ENCODE measurements at regions not wholly inside any gene's neighbourhood (a gene's known extent, or its start where the extent isn't known, plus 50 kb on each side); places are given as distances from the start of the nearest gene placed in this dataset.
"Not testable (repeated sequence)": the region's sequence is repeated elsewhere in the genome, so short reads cannot be mapped to it uniquely, and the experiment has no call there.

DNA sequence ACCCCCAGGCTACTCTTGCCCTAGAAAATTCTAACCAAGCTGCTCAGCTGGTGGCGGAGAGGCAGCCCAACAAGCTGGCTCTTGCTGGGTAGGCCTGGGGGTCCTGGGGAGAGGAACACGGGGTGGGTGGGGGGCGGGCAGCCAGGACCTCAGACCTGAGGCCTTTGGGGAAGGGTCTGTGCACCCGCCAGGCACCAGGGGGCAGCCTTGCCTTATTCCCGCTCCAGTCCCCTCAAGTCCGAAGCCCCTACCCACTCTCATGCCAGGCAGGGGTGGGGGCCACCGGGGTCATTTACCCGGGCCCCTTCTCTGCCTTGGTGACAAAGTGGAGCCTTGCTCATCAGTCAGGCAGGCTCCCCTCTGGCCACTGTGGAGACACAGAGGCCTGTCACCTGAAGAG is 515.1 kb downstream of the TP53TG3F start:
- TF ChIP-seq, protein P1, sequence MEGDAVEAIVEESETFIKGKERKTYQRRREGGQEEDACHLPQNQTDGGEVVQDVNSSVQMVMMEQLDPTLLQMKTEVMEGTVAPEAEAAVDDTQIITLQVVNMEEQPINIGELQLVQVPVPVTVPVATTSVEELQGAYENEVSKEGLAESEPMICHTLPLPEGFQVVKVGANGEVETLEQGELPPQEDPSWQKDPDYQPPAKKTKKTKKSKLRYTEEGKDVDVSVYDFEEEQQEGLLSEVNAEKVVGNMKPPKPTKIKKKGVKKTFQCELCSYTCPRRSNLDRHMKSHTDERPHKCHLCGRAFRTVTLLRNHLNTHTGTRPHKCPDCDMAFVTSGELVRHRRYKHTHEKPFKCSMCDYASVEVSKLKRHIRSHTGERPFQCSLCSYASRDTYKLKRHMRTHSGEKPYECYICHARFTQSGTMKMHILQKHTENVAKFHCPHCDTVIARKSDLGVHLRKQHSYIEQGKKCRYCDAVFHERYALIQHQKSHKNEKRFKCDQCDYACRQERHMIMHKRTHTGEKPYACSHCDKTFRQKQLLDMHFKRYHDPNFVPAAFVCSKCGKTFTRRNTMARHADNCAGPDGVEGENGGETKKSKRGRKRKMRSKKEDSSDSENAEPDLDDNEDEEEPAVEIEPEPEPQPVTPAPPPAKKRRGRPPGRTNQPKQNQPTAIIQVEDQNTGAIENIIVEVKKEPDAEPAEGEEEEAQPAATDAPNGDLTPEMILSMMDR (IDR thresholded peaks at IDR 0.05) = not testable (repeated sequence)
- TF ChIP-seq, protein P2, sequence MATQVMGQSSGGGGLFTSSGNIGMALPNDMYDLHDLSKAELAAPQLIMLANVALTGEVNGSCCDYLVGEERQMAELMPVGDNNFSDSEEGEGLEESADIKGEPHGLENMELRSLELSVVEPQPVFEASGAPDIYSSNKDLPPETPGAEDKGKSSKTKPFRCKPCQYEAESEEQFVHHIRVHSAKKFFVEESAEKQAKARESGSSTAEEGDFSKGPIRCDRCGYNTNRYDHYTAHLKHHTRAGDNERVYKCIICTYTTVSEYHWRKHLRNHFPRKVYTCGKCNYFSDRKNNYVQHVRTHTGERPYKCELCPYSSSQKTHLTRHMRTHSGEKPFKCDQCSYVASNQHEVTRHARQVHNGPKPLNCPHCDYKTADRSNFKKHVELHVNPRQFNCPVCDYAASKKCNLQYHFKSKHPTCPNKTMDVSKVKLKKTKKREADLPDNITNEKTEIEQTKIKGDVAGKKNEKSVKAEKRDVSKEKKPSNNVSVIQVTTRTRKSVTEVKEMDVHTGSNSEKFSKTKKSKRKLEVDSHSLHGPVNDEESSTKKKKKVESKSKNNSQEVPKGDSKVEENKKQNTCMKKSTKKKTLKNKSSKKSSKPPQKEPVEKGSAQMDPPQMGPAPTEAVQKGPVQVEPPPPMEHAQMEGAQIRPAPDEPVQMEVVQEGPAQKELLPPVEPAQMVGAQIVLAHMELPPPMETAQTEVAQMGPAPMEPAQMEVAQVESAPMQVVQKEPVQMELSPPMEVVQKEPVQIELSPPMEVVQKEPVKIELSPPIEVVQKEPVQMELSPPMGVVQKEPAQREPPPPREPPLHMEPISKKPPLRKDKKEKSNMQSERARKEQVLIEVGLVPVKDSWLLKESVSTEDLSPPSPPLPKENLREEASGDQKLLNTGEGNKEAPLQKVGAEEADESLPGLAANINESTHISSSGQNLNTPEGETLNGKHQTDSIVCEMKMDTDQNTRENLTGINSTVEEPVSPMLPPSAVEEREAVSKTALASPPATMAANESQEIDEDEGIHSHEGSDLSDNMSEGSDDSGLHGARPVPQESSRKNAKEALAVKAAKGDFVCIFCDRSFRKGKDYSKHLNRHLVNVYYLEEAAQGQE (IDR thresholded peaks at IDR 0.05; ENCODE audit: insufficient read depth in 1 of 2, low read depth in 2 of 2, low read length in 1 of 2) = not testable (repeated sequence)
- not testable (repeated sequence) for TF ChIP-seq TCF7L2, POLR2AphosphoS5 (IDR thresholded peaks at IDR 0.05; ENCODE audit: low read depth, low read length)
